ENCODE measurements at regions not wholly inside any gene's neighbourhood (a gene's known extent, or its start where the extent isn't known, plus 50 kb on each side); places are given as distances from the start of the nearest gene placed in this dataset.
A peak's percentile ranks its signal among the peaks of the same experiment; 100 is the strongest.

- H3K9ac ChIP-seq (ENCODE audit: low read depth, low read length): peak overlapping the region; percentile 78
- peak overlapping the region; percentile 57 for H3K4me3 ChIP-seq (ENCODE audit: low read length)
- peak overlapping the region; percentile 75 for H3K4me2 ChIP-seq (ENCODE audit: low read length)
- no peaks in the 10 kb centered on the region for H3K36me3 ChIP-seq (ENCODE audit: insufficient read depth, low read length)
- H3K27me3 ChIP-seq (ENCODE audit: control insufficient read depth, insufficient read depth, low read length): no peaks in the 10 kb centered on the region
- no peaks in the 10 kb centered on the region for H3K9me3 ChIP-seq (replicated peaks; ENCODE audit: low read length)
- peaks cover 29% of the 10 kb centered on the region for H3K4me1 ChIP-seq (ENCODE audit: control insufficient read depth, insufficient read depth, low read length)
Observed at GRCh38 chr3:106004137-106004681, 135.4 kb upstream of the CBLB start.

- peak overlapping the region; percentile 75 for H3K4me2 ChIP-seq (ENCODE audit: low read length)
- H3K9ac ChIP-seq (ENCODE audit: low read depth, low read length): peak overlapping the region; percentile 78
- no peaks in the 10 kb centered on the region for H3K36me3 ChIP-seq (ENCODE audit: insufficient read depth, low read length)
- no peaks in the 10 kb centered on the region for H3K27me3 ChIP-seq (ENCODE audit: control insufficient read depth, insufficient read depth, low read length)
- peaks cover 29% of the 10 kb centered on the region for H3K4me1 ChIP-seq (ENCODE audit: control insufficient read depth, insufficient read depth, low read length)
- H3K9me3 ChIP-seq (replicated peaks; ENCODE audit: low read length): no peaks in the 10 kb centered on the region
- H3K4me3 ChIP-seq (ENCODE audit: low read length): peak overlapping the region; percentile 57
Observed at GRCh38 chr3:106004826-106005225, 136.0 kb upstream of the CBLB start.

GRCh38 chr3:106006001-106006400 is 137.2 kb upstream of the CBLB start:
- Histone ChIP-seq H3K36me3 (ENCODE audit: insufficient read depth, low read length) (no peaks in the 10 kb centered on the region), H3K4me1 (ENCODE audit: control insufficient read depth, insufficient read depth, low read length) (peaks cover 29% of the 10 kb centered on the region), H3K4me2 (ENCODE audit: low read length) (no peak overlapping the region), H3K4me3 (ENCODE audit: low read length) (no peak overlapping the region), H3K27me3 (ENCODE audit: control insufficient read depth, insufficient read depth, low read length) (no peaks in the 10 kb centered on the region), H3K9me3 (replicated peaks; ENCODE audit: low read length) (no peaks in the 10 kb centered on the region), H3K9ac (ENCODE audit: low read depth, low read length) (peak overlapping the region; percentile 78)

- H3K4me2 ChIP-seq (ENCODE audit: low read length): no peak overlapping the region
- no peak overlapping the region for H3K4me3 ChIP-seq (ENCODE audit: low read length)
- no peaks in the 10 kb centered on the region for H3K27me3 ChIP-seq (ENCODE audit: control insufficient read depth, insufficient read depth, low read length)
- H3K9me3 ChIP-seq (replicated peaks; ENCODE audit: low read length): no peaks in the 10 kb centered on the region
- peaks cover 29% of the 10 kb centered on the region for H3K4me1 ChIP-seq (ENCODE audit: control insufficient read depth, insufficient read depth, low read length)
- no peaks in the 10 kb centered on the region for H3K36me3 ChIP-seq (ENCODE audit: insufficient read depth, low read length)
- peak overlapping the region; percentile 22 for H3K9ac ChIP-seq (ENCODE audit: low read depth, low read length)
Observed at GRCh38 chr3:106006571-106006970, 137.8 kb upstream of the CBLB start.

GRCh38 chr3:106007512-106007911 is 138.7 kb upstream of the CBLB start:
- Histone ChIP-seq H3K9me3 (replicated peaks; ENCODE audit: low read length) (no peaks in the 10 kb centered on the region), H3K4me1 (ENCODE audit: control insufficient read depth, insufficient read depth, low read length) (peaks cover 29% of the 10 kb centered on the region), H3K4me2 (ENCODE audit: low read length) (no peak overlapping the region), H3K36me3 (ENCODE audit: insufficient read depth, low read length) (no peaks in the 10 kb centered on the region), H3K9ac (ENCODE audit: low read depth, low read length) (no peak overlapping the region), H3K27me3 (ENCODE audit: control insufficient read depth, insufficient read depth, low read length) (no peaks in the 10 kb centered on the region), H3K4me3 (ENCODE audit: low read length) (no peak overlapping the region)

- Histone ChIP-seq H3K9ac (ENCODE audit: low read depth, low read length) (no peak overlapping the region), H3K4me3 (ENCODE audit: low read length) (no peak overlapping the region), H3K36me3 (ENCODE audit: insufficient read depth, low read length) (no peaks in the 10 kb centered on the region), H3K4me2 (ENCODE audit: low read length) (no peak overlapping the region), H3K4me1 (ENCODE audit: control insufficient read depth, insufficient read depth, low read length) (peaks cover 32% of the 10 kb centered on the region), H3K9me3 (replicated peaks; ENCODE audit: low read length) (no peaks in the 10 kb centered on the region), H3K27me3 (ENCODE audit: control insufficient read depth, insufficient read depth, low read length) (no peaks in the 10 kb centered on the region)
Observed at GRCh38 chr3:106008766-106009165, 140.0 kb upstream of the CBLB start.

- H3K4me3 ChIP-seq (ENCODE audit: low read length): no peak overlapping the region
- no peaks in the 10 kb centered on the region for H3K27me3 ChIP-seq (ENCODE audit: control insufficient read depth, insufficient read depth, low read length)
- peaks cover 24% of the 10 kb centered on the region for H3K4me1 ChIP-seq (ENCODE audit: control insufficient read depth, insufficient read depth, low read length)
- no peaks in the 10 kb centered on the region for H3K9me3 ChIP-seq (replicated peaks; ENCODE audit: low read length)
- H3K4me2 ChIP-seq (ENCODE audit: low read length): no peak overlapping the region
- no peaks in the 10 kb centered on the region for H3K36me3 ChIP-seq (ENCODE audit: insufficient read depth, low read length)
- no peak overlapping the region for H3K9ac ChIP-seq (ENCODE audit: low read depth, low read length)
Observed at GRCh38 chr3:106010829-106011228, 142.0 kb upstream of the CBLB start.

GRCh38 chr3:106013971-106014370 is 145.2 kb upstream of the CBLB start:
- Histone ChIP-seq H3K27me3 (ENCODE audit: control insufficient read depth, insufficient read depth, low read length) (no peaks in the 10 kb centered on the region), H3K9me3 (replicated peaks; ENCODE audit: low read length) (peaks cover 2% of the 10 kb centered on the region), H3K4me1 (ENCODE audit: control insufficient read depth, insufficient read depth, low read length) (peaks cover 16% of the 10 kb centered on the region), H3K9ac (ENCODE audit: low read depth, low read length) (peak overlapping the region; percentile 75), H3K36me3 (ENCODE audit: insufficient read depth, low read length) (no peaks in the 10 kb centered on the region), H3K4me3 (ENCODE audit: low read length) (no peak overlapping the region), H3K4me2 (ENCODE audit: low read length) (peak overlapping the region; percentile 42)

GRCh38 chr3:106014518-106014917 is 145.7 kb upstream of the CBLB start:
- Histone ChIP-seq H3K4me2 (ENCODE audit: low read length) (peak overlapping the region; percentile 42), H3K27me3 (ENCODE audit: control insufficient read depth, insufficient read depth, low read length) (no peaks in the 10 kb centered on the region), H3K9me3 (replicated peaks; ENCODE audit: low read length) (peaks cover 2% of the 10 kb centered on the region), H3K36me3 (ENCODE audit: insufficient read depth, low read length) (no peaks in the 10 kb centered on the region), H3K4me3 (ENCODE audit: low read length) (peak overlapping the region; percentile 10), H3K4me1 (ENCODE audit: control insufficient read depth, insufficient read depth, low read length) (peaks cover 16% of the 10 kb centered on the region), H3K9ac (ENCODE audit: low read depth, low read length) (peak overlapping the region; percentile 75)

GRCh38 chr3:106014971-106015370 is 146.2 kb upstream of the CBLB start:
- Histone ChIP-seq H3K36me3 (ENCODE audit: insufficient read depth, low read length) (no peaks in the 10 kb centered on the region), H3K9me3 (replicated peaks; ENCODE audit: low read length) (peaks cover 2% of the 10 kb centered on the region), H3K9ac (ENCODE audit: low read depth, low read length) (peak overlapping the region; percentile 75), H3K4me1 (ENCODE audit: control insufficient read depth, insufficient read depth, low read length) (peaks cover 16% of the 10 kb centered on the region), H3K27me3 (ENCODE audit: control insufficient read depth, insufficient read depth, low read length) (no peaks in the 10 kb centered on the region), H3K4me2 (ENCODE audit: low read length) (no peak overlapping the region), H3K4me3 (ENCODE audit: low read length) (no peak overlapping the region)

GRCh38 chr3:106018102-106018501 is 149.3 kb upstream of the CBLB start:
- H3K4me3 ChIP-seq (ENCODE audit: low read length): no peak overlapping the region
- H3K36me3 ChIP-seq (ENCODE audit: insufficient read depth, low read length): no peaks in the 10 kb centered on the region
- H3K27me3 ChIP-seq (ENCODE audit: control insufficient read depth, insufficient read depth, low read length): no peaks in the 10 kb centered on the region
- no peak overlapping the region for H3K4me2 ChIP-seq (ENCODE audit: low read length)
- no peak overlapping the region for H3K9ac ChIP-seq (ENCODE audit: low read depth, low read length)
- H3K9me3 ChIP-seq (replicated peaks; ENCODE audit: low read length): peaks cover 2% of the 10 kb centered on the region
- H3K4me1 ChIP-seq (ENCODE audit: control insufficient read depth, insufficient read depth, low read length): peaks cover 16% of the 10 kb centered on the region

GRCh38 chr3:106018929-106019550 is 150.2 kb upstream of the CBLB start:
- H3K4me3 ChIP-seq (ENCODE audit: low read length): no peak overlapping the region
- no peaks in the 10 kb centered on the region for H3K27me3 ChIP-seq (ENCODE audit: control insufficient read depth, insufficient read depth, low read length)
- H3K9me3 ChIP-seq (replicated peaks; ENCODE audit: low read length): peaks cover 2% of the 10 kb centered on the region
- no peak overlapping the region for H3K9ac ChIP-seq (ENCODE audit: low read depth, low read length)
- no peak overlapping the region for H3K4me2 ChIP-seq (ENCODE audit: low read length)
- peaks cover 9% of the 10 kb centered on the region for H3K4me1 ChIP-seq (ENCODE audit: control insufficient read depth, insufficient read depth, low read length)
- H3K36me3 ChIP-seq (ENCODE audit: insufficient read depth, low read length): no peaks in the 10 kb centered on the region

Data from skeletal muscle satellite cell (primary cell).